Nephron (organoid): ENCODE measurements at regions not wholly inside any gene's neighbourhood (a gene's known extent, or its start where the extent isn't known, plus 50 kb on each side); places are given as distances from the start of the nearest gene placed in this dataset.
"Not testable (repeated sequence)": the region's sequence is repeated elsewhere in the genome, so short reads cannot be mapped to it uniquely, and the experiment has no call there.

Source experiments
- H3K27ac Mint-ChIP-seq, 3 experiments: 2 replicates each; pipeline ENCODE4 v1.8.0; 2020; ENCODE audit warnings: mixed read lengths in 3 of 3, mild to moderate bottlenecking in 2 of 3, moderate library complexity in 1 of 3
- H3K27me3 Mint-ChIP-seq: 2 replicates; pipeline ENCODE4 v1.8.0; 2021; ENCODE audit warnings: low read depth, mild to moderate bottlenecking, moderate library complexity, mixed read lengths
- H3K36me3 Mint-ChIP-seq: 2 replicates; pipeline ENCODE4 v1.8.0; 2020; ENCODE audit warnings: low read depth, mixed read lengths
- H3K4me1 Mint-ChIP-seq: 2 replicates; pipeline ENCODE4 v1.8.0; 2020; ENCODE audit warnings: mixed read lengths
- H3K4me3 Mint-ChIP-seq, 3 experiments: 2 replicates each; pipeline ENCODE4 v1.8.0; 2020; ENCODE audit warnings: mild to moderate bottlenecking in 3 of 3, mixed read lengths in 3 of 3, moderate library complexity in 2 of 3
- H3K9me3 Mint-ChIP-seq: 2 replicates; pipeline ENCODE4 v1.8.0; 2020; ENCODE audit warnings: mixed read lengths
- CTCF ChIP-seq, 3 experiments: fragments of 200-600 bp; sonication (generic); IDR thresholded peaks; one replicate each; pipeline ENCODE4 v1.5.0; 2021; ENCODE audit warnings: antibody characterized with exemption in 3 of 3; ENCODE audit not compliant: unreplicated experiment in 3 of 3

GRCh38 chr9:85487872-85488271, 253.9 kb downstream of the AGTPBP1 start:
- Mint-ChIP-seq H3K36me3 (no peaks in the 10 kb centered on the region), H3K4me3 (no peak overlapping the region), H3K9me3 (no peaks in the 10 kb centered on the region), H3K4me1 (peaks cover 10% of the 10 kb centered on the region), H3K27ac (no peak overlapping the region), H3K27me3 (peaks cover 3% of the 10 kb centered on the region)
- no peak for TF ChIP-seq CTCF (IDR thresholded peaks at IDR 0.05; ENCODE audit: unreplicated experiment in 3 of 3)

GRCh38 chr9:85484235-85484634, 257.5 kb downstream of the AGTPBP1 start:
- no peak for TF ChIP-seq CTCF (IDR thresholded peaks at IDR 0.05; ENCODE audit: unreplicated experiment in 3 of 3)
- Mint-ChIP-seq H3K9me3 (no peaks in the 10 kb centered on the region), H3K4me3 (no peak overlapping the region), H3K27me3 (peaks cover 9% of the 10 kb centered on the region), H3K4me1 (peaks cover 10% of the 10 kb centered on the region), H3K36me3 (no peaks in the 10 kb centered on the region), H3K27ac (no peak overlapping the region)

- Mint-ChIP-seq H3K27ac (no peak overlapping the region), H3K27me3 (peaks cover 10% of the 10 kb centered on the region), H3K4me1 (peaks cover 10% of the 10 kb centered on the region), H3K36me3 (no peaks in the 10 kb centered on the region), H3K9me3 (no peaks in the 10 kb centered on the region), H3K4me3 (no peak overlapping the region)
- peak; percentile 41 to 49 (median 49) for TF ChIP-seq CTCF (IDR thresholded peaks at IDR 0.05; ENCODE audit: unreplicated experiment in 3 of 3)
Measured at GRCh38 chr9:85483208-85483607, 258.5 kb downstream of the AGTPBP1 start.

GRCh38 chr9:85479305-85479704, 262.4 kb downstream of the AGTPBP1 start:
- Mint-ChIP-seq H3K36me3 (peaks cover 4% of the 10 kb centered on the region), H3K9me3 (peaks cover 10% of the 10 kb centered on the region), H3K4me3 (no peak overlapping the region), H3K4me1 (peaks cover 9% of the 10 kb centered on the region), H3K27ac (no peak overlapping the region), H3K27me3 (peaks cover 10% of the 10 kb centered on the region)
- TF ChIP-seq CTCF (IDR thresholded peaks at IDR 0.05; ENCODE audit: unreplicated experiment in 3 of 3), result no peak

- Mint-ChIP-seq H3K4me3 (no peak overlapping the region), H3K4me1 (peaks cover 4% of the 10 kb centered on the region), H3K9me3 (peaks cover 11% of the 10 kb centered on the region), H3K36me3 (peaks cover 5% of the 10 kb centered on the region), H3K27ac (no peak overlapping the region), H3K27me3 (peaks cover 10% of the 10 kb centered on the region)
- no peak for TF ChIP-seq CTCF (IDR thresholded peaks at IDR 0.05; ENCODE audit: unreplicated experiment in 3 of 3)
Measured at GRCh38 chr9:85478847-85479246, 262.9 kb downstream of the AGTPBP1 start.

GRCh38 chr9:85474896-85475295, 266.9 kb downstream of the AGTPBP1 start:
- not testable (repeated sequence) for H3K27ac Mint-ChIP-seq, H3K4me3 Mint-ChIP-seq, H3K36me3 Mint-ChIP-seq, H3K27me3 Mint-ChIP-seq, H3K4me1 Mint-ChIP-seq
- peaks cover 15% of the 10 kb centered on the region for H3K9me3 Mint-ChIP-seq
